Small intestine (tissue), 7 donors: ENCODE measurements at regions not wholly inside any gene's neighbourhood (a gene's known extent, or its start where the extent isn't known, plus 50 kb on each side); places are given as distances from the start of the nearest gene placed in this dataset.
A peak's percentile ranks its signal among the peaks of the same experiment; 100 is the strongest.
"Not testable (repeated sequence)": the region's sequence is repeated elsewhere in the genome, so short reads cannot be mapped to it uniquely, and the experiment has no call there.

Source experiments
- DNase-seq, 2 donors: peaks; one replicate each; pipeline versions ENCODE4 v3.0.0 to v3.0.0-alpha.2; 2013
- FAIRE-seq: peaks from 2 replicates; lab custom pipeline; 2012; peaks lifted over from hg19 to GRCh38; lab: Jason Lieb, UNC
- H3K27ac ChIP-seq, 3 donors: one replicate each; pipeline ENCODE4 v1.5.1; 2013; ENCODE audit warnings: low read length in 2 of 3, mild to moderate bottlenecking in 2 of 3, control low read depth in 1 of 3, inconsistent platforms in 1 of 3, low read depth in 1 of 3, moderate library complexity in 1 of 3
- H3K27me3 ChIP-seq, 3 donors: one replicate each; pipeline ENCODE4 v1.6.1; 2013; ENCODE audit warnings: low read length in 3 of 3, inconsistent platforms in 1 of 3; ENCODE audit not compliant: control insufficient read depth in 3 of 3, insufficient read depth in 3 of 3
- H3K36me3 ChIP-seq, 3 donors: one replicate each; pipeline ENCODE4 v1.6.1; 2013; ENCODE audit warnings: low read length in 3 of 3, inconsistent platforms in 1 of 3, low read depth in 1 of 3, mild to moderate bottlenecking in 1 of 3, moderate library complexity in 1 of 3; ENCODE audit not compliant: control insufficient read depth in 3 of 3, insufficient read depth in 2 of 3
- H3K4me1 ChIP-seq, 3 donors: one replicate each; pipeline ENCODE4 v1.6.1; 2013; ENCODE audit warnings: low read length in 2 of 3, inconsistent platforms in 1 of 3, low read depth in 1 of 3, mild to moderate bottlenecking in 1 of 3, moderate library complexity in 1 of 3; ENCODE audit not compliant: control insufficient read depth in 3 of 3, insufficient read depth in 2 of 3
- H3K4me3 ChIP-seq, 3 donors: one replicate each; pipeline ENCODE4 v1.5.1; 2013; ENCODE audit warnings: low read length in 3 of 3, control low read depth in 1 of 3, inconsistent platforms in 1 of 3, low read depth in 1 of 3, mild to moderate bottlenecking in 1 of 3, moderate library complexity in 1 of 3
- H3K9me3 ChIP-seq, 2 donors: one replicate each; pipeline ENCODE4 v1.6.1; 2013; ENCODE audit warnings: low read depth in 1 of 2, low read length in 1 of 2; ENCODE audit not compliant: control insufficient read depth in 2 of 2, insufficient read depth in 1 of 2
- WGBS, 3 donors: extraction: QIAGEN DNeasy Blood & Tissue Kit; methylation state at CpG; one replicate each; pipeline ENCODE4 v1.1.7; 2013; 5-methylcytosine and 5-hydroxymethylcytosine counted together
- donor health status: healthy with polysubstance abuse.
- donor health status: control.
- donor health status: control.
- donor health status: Bipolar disorder and iron deficiency.
- donor health status: healthy.

- DNase-seq (no peak), FAIRE-seq (no peak)
- Histone ChIP-seq H3K9me3 (no peaks in the 10 kb centered on the region), H3K4me3 (no peak overlapping the region), H3K4me1 (peaks cover 0 to 16% (median 0%) of the 10 kb centered on the region in 3 donors), H3K27me3 (no peaks in the 10 kb centered on the region), H3K27ac (no peak overlapping the region), H3K36me3 (no peaks in the 10 kb centered on the region)
- WGBS, 3 donors: 97 to 100% (median 100%) methylated on average over 2 of the region's 2 CpGs
Observed at GRCh38 chr18:57950542-57950941, 93.5 kb upstream of the NEDD4L start.

- FAIRE-seq, H3K27ac ChIP-seq, H3K4me3 ChIP-seq, H3K36me3 ChIP-seq, H3K9me3 ChIP-seq, H3K27me3 ChIP-seq, DNase-seq: not testable (repeated sequence)
- peaks cover 0 to 11% (median 0%) of the 10 kb centered on the region in 3 donors for H3K4me1 ChIP-seq
- 91 to 98% (median 93%) methylated on average over 7 of the region's 7 CpGs for WGBS, 3 donors
Observed at GRCh38 chr18:57949335-57949734, 94.7 kb upstream of the NEDD4L start.

GRCh38 chr18:57947117-57947516 is 96.9 kb upstream of the NEDD4L start:
- H3K36me3 ChIP-seq: no peaks in the 10 kb centered on the region
- WGBS, 3 donors: 85 to 98% (median 94%) methylated on average over 3 of the region's 3 CpGs
- H3K9me3 ChIP-seq: no peaks in the 10 kb centered on the region
- no peak for FAIRE-seq
- DNase-seq: no peak
- H3K4me3 ChIP-seq: no peak overlapping the region
- H3K27ac ChIP-seq: no peak overlapping the region
- peaks cover 0 to under 1% (median 0%) of the 10 kb centered on the region in 3 donors for H3K4me1 ChIP-seq
- H3K27me3 ChIP-seq: no peaks in the 10 kb centered on the region

GRCh38 chr18:57943723-57944122 is 100.3 kb upstream of the NEDD4L start:
- WGBS, 3 donors: 64 to 76% (median 67%) methylated on average over 1 of the region's 1 CpG
- Histone ChIP-seq H3K4me3 (no peak overlapping the region), H3K9me3 (no peaks in the 10 kb centered on the region), H3K4me1 (no peaks in the 10 kb centered on the region), H3K27ac (no peak overlapping the region), H3K36me3 (no peaks in the 10 kb centered on the region), H3K27me3 (no peaks in the 10 kb centered on the region)
- FAIRE-seq (no peak), DNase-seq (no peak)

- H3K4me3 ChIP-seq: no peak overlapping the region
- FAIRE-seq (no peak), DNase-seq (no peak)
- no peaks in the 10 kb centered on the region for H3K27me3 ChIP-seq
- H3K9me3 ChIP-seq: no peaks in the 10 kb centered on the region
- WGBS, 3 donors: 92 to 98% (median 93%) methylated on average over 1 of the region's 1 CpG
- H3K4me1 ChIP-seq: no peaks in the 10 kb centered on the region
- no peak overlapping the region for H3K27ac ChIP-seq
- H3K36me3 ChIP-seq: no peaks in the 10 kb centered on the region
Observed at GRCh38 chr18:57942493-57942892, 101.5 kb upstream of the NEDD4L start.

- DNase-seq (no peak), FAIRE-seq (no peak)
- Histone ChIP-seq H3K27me3 (no peaks in the 10 kb centered on the region), H3K9me3 (no peaks in the 10 kb centered on the region), H3K4me3 (no peak overlapping the region), H3K36me3 (no peaks in the 10 kb centered on the region), H3K4me1 (no peaks in the 10 kb centered on the region), H3K27ac (no peak overlapping the region)
- WGBS, 3 donors: 85 to 91% (median 90%) methylated on average over 9 of the region's 9 CpGs
Observed at GRCh38 chr18:57941841-57942489, 102.1 kb upstream of the NEDD4L start.

- WGBS, 3 donors: 79 to 92% (median 88%) methylated on average over 5 of the region's 5 CpGs
Observed at GRCh38 chr18:57940166-57940660, 103.8 kb upstream of the NEDD4L start.

GRCh38 chr18:57934375-57934774 is 109.7 kb upstream of the NEDD4L start:
- not testable (repeated sequence) for DNase-seq, H3K27ac ChIP-seq, H3K36me3 ChIP-seq, H3K4me3 ChIP-seq, H3K27me3 ChIP-seq, H3K9me3 ChIP-seq, FAIRE-seq, H3K4me1 ChIP-seq

More at GRCh38 chr18:57940166-57940660, 103.8 kb upstream of the NEDD4L start:
- Histone ChIP-seq H3K4me1 (no peaks in the 10 kb centered on the region), H3K4me3 (no peak overlapping the region), H3K27me3 (no peaks in the 10 kb centered on the region), H3K9me3 (no peaks in the 10 kb centered on the region), H3K27ac (no peak overlapping the region), H3K36me3 (no peaks in the 10 kb centered on the region)
- DNase-seq: no peak
- FAIRE-seq: no peak

GRCh38 chr18:57931038-57931437 is 113.0 kb upstream of the NEDD4L start:
- 3 to 21% (median 14%) methylated on average over 1 of the region's 1 CpG for WGBS, 3 donors
- peak overlapping the region in 1 of 3 donors; percentile 26 for H3K4me3 ChIP-seq
- no peaks in the 10 kb centered on the region for H3K4me1 ChIP-seq
- FAIRE-seq (no peak), DNase-seq (peak; percentile 38 to 66)
- H3K36me3 ChIP-seq: no peaks in the 10 kb centered on the region
- no peaks in the 10 kb centered on the region for H3K9me3 ChIP-seq
- no peak overlapping the region for H3K27ac ChIP-seq
- H3K27me3 ChIP-seq: no peaks in the 10 kb centered on the region
